ENCODE measurements at regions not wholly inside any gene's neighbourhood (a gene's known extent, or its start where the extent isn't known, plus 50 kb on each side); places are given as distances from the start of the nearest gene placed in this dataset.
"Not testable (repeated sequence)": the region's sequence is repeated elsewhere in the genome, so short reads cannot be mapped to it uniquely, and the experiment has no call there.

DNA sequence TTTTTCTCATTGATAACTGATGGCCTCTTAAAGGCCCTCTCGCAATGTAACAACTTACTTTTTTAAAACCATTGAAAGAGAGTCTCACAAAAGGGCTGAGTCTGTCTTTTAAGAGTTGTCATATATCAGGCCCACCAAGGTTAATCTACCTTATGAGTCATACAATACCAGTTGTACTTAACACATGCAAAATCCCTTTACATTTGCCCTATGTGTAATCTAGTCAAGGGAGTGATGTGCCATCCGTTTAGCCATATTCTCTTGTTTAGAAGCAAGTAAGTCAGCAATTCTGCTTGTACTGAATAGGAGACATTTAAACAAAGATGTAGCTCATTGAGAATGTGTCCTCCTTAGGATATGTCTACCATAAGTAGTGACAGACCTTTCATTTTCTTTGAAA lies 143.7 kb downstream of the TENT5A start:
- no peak for DNase-seq (ENCODE audit: low spot score)
- TF ChIP-seq, protein P1, sequence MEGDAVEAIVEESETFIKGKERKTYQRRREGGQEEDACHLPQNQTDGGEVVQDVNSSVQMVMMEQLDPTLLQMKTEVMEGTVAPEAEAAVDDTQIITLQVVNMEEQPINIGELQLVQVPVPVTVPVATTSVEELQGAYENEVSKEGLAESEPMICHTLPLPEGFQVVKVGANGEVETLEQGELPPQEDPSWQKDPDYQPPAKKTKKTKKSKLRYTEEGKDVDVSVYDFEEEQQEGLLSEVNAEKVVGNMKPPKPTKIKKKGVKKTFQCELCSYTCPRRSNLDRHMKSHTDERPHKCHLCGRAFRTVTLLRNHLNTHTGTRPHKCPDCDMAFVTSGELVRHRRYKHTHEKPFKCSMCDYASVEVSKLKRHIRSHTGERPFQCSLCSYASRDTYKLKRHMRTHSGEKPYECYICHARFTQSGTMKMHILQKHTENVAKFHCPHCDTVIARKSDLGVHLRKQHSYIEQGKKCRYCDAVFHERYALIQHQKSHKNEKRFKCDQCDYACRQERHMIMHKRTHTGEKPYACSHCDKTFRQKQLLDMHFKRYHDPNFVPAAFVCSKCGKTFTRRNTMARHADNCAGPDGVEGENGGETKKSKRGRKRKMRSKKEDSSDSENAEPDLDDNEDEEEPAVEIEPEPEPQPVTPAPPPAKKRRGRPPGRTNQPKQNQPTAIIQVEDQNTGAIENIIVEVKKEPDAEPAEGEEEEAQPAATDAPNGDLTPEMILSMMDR (IDR thresholded peaks at IDR 0.05; ENCODE audit: borderline replicate concordance, control extremely low read depth, extremely low read depth, insufficient read depth, missing control alignments) = no peak
- in situ Hi-C loops (cut with MboI; ENCODE audit: low sequenced_read_pairs, unreplicated experiment) = no loop called here

DNA sequence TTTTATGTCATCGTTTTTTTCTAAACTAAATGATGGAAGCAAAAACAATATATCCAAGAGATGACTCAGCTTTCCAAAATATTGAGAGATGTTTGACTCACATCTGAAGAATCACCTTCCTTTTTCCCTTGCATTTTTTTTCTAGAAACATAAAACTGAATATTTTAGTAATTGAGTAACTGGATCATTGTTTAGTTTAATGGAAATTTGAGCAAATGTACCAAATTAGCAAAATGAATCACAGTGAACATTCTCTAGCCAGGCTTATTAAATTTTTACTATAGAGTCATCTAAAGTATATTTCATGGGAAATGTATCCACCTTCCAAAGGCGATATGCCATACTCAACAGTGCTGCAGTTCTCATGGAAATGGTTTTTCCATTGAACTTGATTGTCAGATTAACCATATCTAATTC lies 145.5 kb downstream of the TENT5A start:
- TF ChIP-seq, protein P1 (IDR thresholded peaks at IDR 0.05; ENCODE audit: borderline replicate concordance, control extremely low read depth, extremely low read depth, insufficient read depth, missing control alignments) = no peak
- no peak for DNase-seq (ENCODE audit: low spot score)
- in situ Hi-C loops (cut with MboI; ENCODE audit: low sequenced_read_pairs, unreplicated experiment) = no loop called here

DNA sequence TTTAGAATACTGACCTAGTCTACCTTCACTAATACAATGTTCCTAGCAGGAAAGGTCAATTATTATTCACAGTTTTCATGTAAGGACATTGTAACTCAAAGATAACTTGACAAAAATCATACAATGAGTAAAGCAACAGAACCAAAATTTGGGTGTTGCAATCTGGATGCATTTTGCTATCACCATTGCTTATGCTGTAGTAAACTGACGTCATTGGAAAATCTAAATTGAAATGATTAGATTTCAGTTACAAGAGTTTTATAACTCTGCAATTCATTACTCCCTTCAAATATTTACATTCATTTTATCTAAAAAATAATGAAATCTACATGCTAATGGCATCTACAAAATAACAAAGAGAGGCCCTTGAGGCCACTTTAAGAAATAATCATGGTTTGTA lies 147.0 kb downstream of the TENT5A start:
- DNase-seq (ENCODE audit: low spot score) = no peak

DNA sequence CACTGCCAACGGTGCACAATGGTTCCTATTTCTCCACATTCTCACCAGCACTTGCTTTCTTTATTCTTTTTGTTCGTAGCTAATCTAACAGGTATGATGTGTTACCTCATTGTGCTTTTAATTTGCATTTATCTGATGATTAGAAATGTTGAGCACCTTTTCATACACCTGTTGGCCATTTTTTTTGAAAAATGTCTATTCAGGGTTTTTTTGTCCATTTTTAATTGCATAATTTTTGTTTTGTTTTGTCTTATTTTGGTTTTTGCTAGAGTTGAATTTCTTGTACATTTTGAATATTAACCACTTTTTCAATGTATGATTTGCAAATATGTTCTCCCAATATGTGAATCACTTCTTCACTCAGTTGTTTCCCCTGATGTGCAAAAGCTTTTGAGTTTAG lies 150.6 kb downstream of the TENT5A start:
- DNase-seq (ENCODE audit: low spot score) = no peak
- TF ChIP-seq, protein P1 (IDR thresholded peaks at IDR 0.05; ENCODE audit: borderline replicate concordance, control extremely low read depth, extremely low read depth, insufficient read depth, missing control alignments) = no peak
- in situ Hi-C loops (cut with MboI; ENCODE audit: low sequenced_read_pairs, unreplicated experiment) = no loop called here

More for the DNA sequence above, 147.0 kb downstream of the TENT5A start:
- in situ Hi-C loops (cut with MboI; ENCODE audit: low sequenced_read_pairs, unreplicated experiment) = no loop called here
- TF ChIP-seq, protein P1 (IDR thresholded peaks at IDR 0.05; ENCODE audit: borderline replicate concordance, control extremely low read depth, extremely low read depth, insufficient read depth, missing control alignments) = no peak

DNA sequence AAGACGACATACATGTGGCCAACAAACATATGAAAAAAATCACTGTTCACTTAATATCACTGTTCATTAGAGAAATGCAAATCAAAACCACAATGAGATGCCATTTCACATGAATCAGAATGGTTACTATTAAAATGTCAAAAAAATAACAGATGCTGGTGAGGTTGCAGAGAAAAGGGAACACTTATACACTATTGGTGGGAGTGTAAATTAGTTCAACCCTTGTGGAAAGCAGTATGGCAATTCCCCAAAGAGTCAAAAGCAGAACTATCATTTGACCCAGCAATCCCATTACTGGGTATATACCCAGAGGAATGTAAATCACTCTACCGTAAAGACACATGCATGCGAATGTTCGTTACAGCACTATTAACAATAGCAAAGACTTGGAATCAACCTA lies 152.0 kb downstream of the TENT5A start:
- DNase-seq (ENCODE audit: low spot score); in situ Hi-C loops (cut with MboI; ENCODE audit: low sequenced_read_pairs, unreplicated experiment): not testable (repeated sequence)

DNA sequence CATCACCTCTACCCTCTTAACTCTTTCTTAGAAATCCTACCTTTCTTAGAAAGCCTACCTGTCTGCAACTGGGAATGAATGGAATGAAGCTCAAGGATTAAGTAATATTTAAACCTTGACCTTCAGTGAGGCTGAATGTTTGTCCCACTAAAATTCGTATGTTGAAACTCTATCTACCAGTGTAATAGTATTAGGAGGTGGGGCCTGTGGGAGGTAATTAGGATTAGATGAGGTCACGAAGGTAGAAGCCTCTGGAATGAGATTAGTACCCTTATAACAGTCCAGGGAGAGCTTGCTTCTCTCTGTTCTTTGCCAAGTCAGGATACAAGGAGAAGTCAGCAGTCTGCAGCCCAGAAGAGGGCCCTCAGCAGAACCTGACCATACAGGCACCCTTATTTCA lies 158.0 kb downstream of the TENT5A start:
- no peak for DNase-seq (ENCODE audit: low spot score)
- TF ChIP-seq, protein P1 (IDR thresholded peaks at IDR 0.05; ENCODE audit: borderline replicate concordance, control extremely low read depth, extremely low read depth, insufficient read depth, missing control alignments) = no peak
- in situ Hi-C loops (cut with MboI; ENCODE audit: low sequenced_read_pairs, unreplicated experiment) = no loop called here

DNA sequence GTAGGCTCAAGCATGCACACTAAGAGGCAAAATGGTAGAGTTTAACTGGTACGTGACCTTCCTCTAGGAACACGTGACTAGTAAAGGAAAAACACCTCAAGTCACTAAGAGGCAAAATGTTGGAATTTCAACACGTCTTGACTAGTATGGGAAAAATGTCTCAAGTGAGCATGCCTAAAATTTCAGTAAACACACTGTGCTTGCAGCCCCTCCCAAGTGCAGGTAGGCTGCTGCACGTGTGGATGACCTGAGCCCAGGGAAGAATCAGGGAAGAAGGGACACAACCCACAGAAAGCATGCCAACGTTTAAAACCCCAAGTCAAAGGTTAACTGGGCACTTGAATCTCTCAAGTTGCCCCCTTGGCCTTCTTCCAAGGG lies 162.2 kb downstream of the TENT5A start:
- DNase-seq (ENCODE audit: low spot score) = no peak
- TF ChIP-seq, protein P1 (IDR thresholded peaks at IDR 0.05; ENCODE audit: borderline replicate concordance, control extremely low read depth, extremely low read depth, insufficient read depth, missing control alignments) = no peak
- in situ Hi-C loops (cut with MboI; ENCODE audit: low sequenced_read_pairs, unreplicated experiment) = no loop called here

All from GM13976 (cell line).